C4-2B (cell line): ENCODE measurements at regions not wholly inside any gene's neighbourhood (a gene's known extent, or its start where the extent isn't known, plus 50 kb on each side); places are given as distances from the start of the nearest gene placed in this dataset.

Source experiments
- H3K27ac ChIP-seq: fragments of 450-650 bp; 2 replicates; pipeline ENCODE4 v1.5.1; 2017
- CTCF ChIP-seq: fragments of 450-650 bp; conservative IDR thresholded peaks from 2 replicates; pipeline ENCODE4 v1.5.1; 2017; ENCODE audit warnings: mild to moderate bottlenecking
- ZFX ChIP-seq: fragments of 450-650 bp; IDR thresholded peaks from 2 replicates; pipeline ENCODE4 v1.6.1; 2017

GRCh38 chr7:26459540-26460193, 168.0 kb downstream of the SNX10 start:
- TF ChIP-seq ZFX (no peak), CTCF (no peak)
- no peak overlapping the region for H3K27ac ChIP-seq

DNA sequence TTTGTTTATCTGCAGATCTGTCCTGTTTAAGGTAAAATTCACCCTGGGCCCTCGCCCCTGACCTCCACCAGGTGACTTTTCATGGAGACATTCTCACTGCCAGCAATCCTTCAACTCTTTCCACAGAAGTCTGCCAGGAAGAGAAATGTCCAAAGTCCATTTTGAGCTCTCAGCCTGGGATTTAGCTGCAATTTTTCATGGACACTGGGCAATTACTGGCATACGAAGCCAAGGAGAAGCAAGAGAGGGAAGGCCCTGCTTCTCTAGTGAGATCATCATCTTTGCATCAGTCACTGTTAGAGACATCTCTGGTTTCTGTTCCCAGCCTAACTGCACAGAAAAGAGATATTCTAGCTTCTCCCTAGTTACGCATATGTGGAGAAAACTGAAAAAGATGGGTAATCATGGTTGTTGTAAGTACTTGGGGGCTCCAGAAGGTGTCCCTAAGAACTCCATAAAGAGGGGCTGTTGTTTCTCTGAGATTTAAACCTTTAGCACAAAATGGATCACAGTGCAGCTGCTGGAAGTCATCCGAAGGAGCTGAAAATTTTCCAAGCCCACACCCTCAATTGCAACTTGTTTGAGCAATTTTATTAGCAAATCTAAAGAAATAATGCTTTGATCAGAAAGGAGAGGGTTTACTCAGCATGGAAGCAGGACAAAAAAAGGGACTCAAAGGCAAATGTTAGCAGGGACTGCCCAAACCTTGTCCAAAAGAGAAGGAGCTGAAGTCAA, 168.9 kb downstream of the SNX10 start:
- TF ChIP-seq ZFX = no peak
- no peak for TF ChIP-seq CTCF
- H3K27ac ChIP-seq = no peak overlapping the region

DNA sequence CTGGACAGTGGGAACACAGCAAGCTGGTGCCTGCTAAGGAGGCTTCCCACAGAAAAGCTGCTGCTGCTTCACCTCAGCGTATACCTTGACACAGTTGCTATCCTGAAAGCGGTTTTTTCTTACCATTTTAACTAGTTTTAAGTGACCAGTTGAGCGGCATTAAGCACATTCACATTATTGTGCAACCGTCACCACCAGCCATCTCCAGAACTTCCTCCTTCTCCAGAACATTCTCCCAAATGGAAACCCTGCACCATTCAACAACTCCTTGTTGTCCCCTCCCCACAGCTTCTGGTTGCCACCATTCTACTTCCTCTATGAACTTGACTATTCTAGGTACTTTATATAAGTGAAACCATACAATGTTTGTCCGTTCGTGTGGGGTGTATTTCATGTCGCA, 169.9 kb downstream of the SNX10 start:
- H3K27ac ChIP-seq = no peak overlapping the region
- no peak for TF ChIP-seq CTCF
- TF ChIP-seq ZFX = no peak

- no peak for TF ChIP-seq CTCF
- no peak overlapping the region for H3K27ac ChIP-seq
Measured at GRCh38 chr7:26466007-26466406, 174.3 kb downstream of the SNX10 start.

DNA sequence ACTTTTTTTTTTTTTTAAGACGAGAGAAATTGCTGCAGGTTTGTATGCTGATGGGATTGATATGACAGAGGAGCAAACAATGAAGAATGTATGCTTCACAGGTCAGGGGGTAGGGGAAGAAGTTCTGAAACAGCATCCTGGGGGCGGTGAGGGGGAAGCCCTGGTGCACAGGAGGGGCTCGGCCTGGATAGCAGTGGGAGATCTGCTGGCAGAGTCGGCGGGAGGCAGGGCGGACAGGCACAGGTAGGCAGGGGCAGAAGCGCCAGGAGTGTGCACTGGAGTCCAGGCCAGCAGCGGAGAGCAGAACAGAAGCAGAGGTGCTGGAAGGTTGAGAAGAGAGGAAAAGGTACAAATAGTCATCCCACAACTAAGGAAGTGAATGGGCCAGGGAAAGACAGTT, 175.4 kb downstream of the SNX10 start:
- H3K27ac ChIP-seq = no peak overlapping the region
- TF ChIP-seq CTCF (no peak), ZFX (no peak)

DNA sequence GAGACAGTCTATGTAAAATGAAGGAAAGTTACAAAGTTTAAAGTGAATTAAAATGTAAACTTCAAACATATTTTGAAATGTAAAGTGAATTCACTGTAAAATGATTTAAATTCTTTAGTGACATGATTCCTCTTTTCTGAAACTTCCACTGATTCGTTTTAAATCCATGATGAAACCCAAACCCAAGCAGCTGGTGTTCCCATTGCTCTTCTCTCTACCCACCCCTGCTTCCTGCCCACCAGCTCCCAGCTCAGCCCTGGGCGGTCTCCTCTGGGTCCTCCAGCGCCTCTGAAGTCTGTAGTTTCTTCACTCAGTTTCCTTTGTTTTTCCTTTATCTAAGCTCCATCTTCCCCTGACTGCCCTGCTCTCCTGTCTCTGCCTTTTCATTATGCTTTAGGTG, 175.9 kb downstream of the SNX10 start:
- TF ChIP-seq ZFX (no peak), CTCF (no peak)
- no peak overlapping the region for H3K27ac ChIP-seq

DNA sequence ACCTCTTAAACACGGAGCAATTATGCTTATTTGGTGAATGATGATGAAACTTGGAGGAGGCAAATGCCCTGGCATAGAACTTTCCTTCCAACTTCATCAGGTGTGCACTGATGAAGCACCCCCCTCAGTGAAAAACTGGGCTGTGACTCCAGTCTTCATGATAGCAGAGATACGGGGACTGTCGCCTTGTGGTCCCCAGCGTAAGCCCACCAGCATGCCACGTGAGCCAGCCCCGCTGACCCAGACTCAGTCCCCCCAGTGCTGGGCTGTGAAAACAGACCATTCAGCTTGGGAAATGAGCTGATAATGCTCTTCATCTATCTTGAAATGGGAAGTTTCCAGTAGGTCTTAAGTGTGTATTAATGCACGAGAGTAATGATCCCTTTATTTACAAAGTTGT, 177.0 kb downstream of the SNX10 start:
- no peak overlapping the region for H3K27ac ChIP-seq
- TF ChIP-seq ZFX (no peak), CTCF (no peak)
